Cardiac muscle cell (in vitro differentiated cells and primary cell): ENCODE measurements at regions not wholly inside any gene's neighbourhood (a gene's known extent, or its start where the extent isn't known, plus 50 kb on each side); places are given as distances from the start of the nearest gene placed in this dataset.

Experiments used
- DNase-seq, 2 donors: peaks; one replicate each; pipeline versions ENCODE4 v3.0.0 to v3.0.0-alpha.2; 2010 to 2017; ENCODE audit warnings: low read depth in 1 of 2, low spot score in 1 of 2
- H3K27ac ChIP-seq: fragments of 200-600 bp; sonication (generic); 2 replicates; pipeline ENCODE4 v1.5.1; 2016
- H3K27me3 ChIP-seq: fragments of 200-600 bp; sonication (generic); 2 replicates; pipeline ENCODE4 v1.6.0; 2016; ENCODE audit warnings: control low read depth
- H3K36me3 ChIP-seq: fragments of 200-600 bp; sonication (generic); 2 replicates; pipeline ENCODE4 v1.5.1; 2016; ENCODE audit warnings: control low read depth
- H3K4me1 ChIP-seq: fragments of 200-600 bp; sonication (generic); 2 replicates; pipeline ENCODE4 v1.8.1; 2017; ENCODE audit warnings: low read depth, mild to moderate bottlenecking, mixed run types
- H3K4me3 ChIP-seq: fragments of 200-600 bp; sonication (generic); 2 replicates; pipeline ENCODE4 v1.5.1; 2016; ENCODE audit warnings: mild to moderate bottlenecking
- H3K9me3 ChIP-seq: fragments of 200-600 bp; sonication (generic); 2 replicates; pipeline ENCODE4 v1.5.1; 2017; ENCODE audit warnings: low read depth, mild to moderate bottlenecking, control low read depth
- CTCF ChIP-seq: IDR thresholded peaks from 2 replicates; pipeline ENCODE4 v1.5.1; 2012; ENCODE audit warnings: low read depth, mild to moderate bottlenecking, low read length

GRCh38 chr14:83561261-83561660 is 1968.7 kb upstream of the FLRT2 start:
- Histone ChIP-seq H3K4me1 (no peaks in the 10 kb centered on the region), H3K9me3 (no peaks in the 10 kb centered on the region), H3K27ac (no peak overlapping the region), H3K36me3 (no peaks in the 10 kb centered on the region), H3K27me3 (no peaks in the 10 kb centered on the region), H3K4me3 (no peak overlapping the region)
- DNase-seq = no peak
- no peak for TF ChIP-seq CTCF

GRCh38 chr14:83566567-83566966 is 1963.4 kb upstream of the FLRT2 start:
- H3K9me3 ChIP-seq = no peaks in the 10 kb centered on the region
- no peaks in the 10 kb centered on the region for H3K27me3 ChIP-seq
- no peak for TF ChIP-seq CTCF
- no peak overlapping the region for H3K27ac ChIP-seq
- no peaks in the 10 kb centered on the region for H3K36me3 ChIP-seq
- no peak for DNase-seq
- no peak overlapping the region for H3K4me3 ChIP-seq
- no peaks in the 10 kb centered on the region for H3K4me1 ChIP-seq

- no peaks in the 10 kb centered on the region for H3K4me1 ChIP-seq
- H3K27ac ChIP-seq = no peak overlapping the region
- no peak overlapping the region for H3K4me3 ChIP-seq
- TF ChIP-seq CTCF = no peak
- H3K9me3 ChIP-seq = no peaks in the 10 kb centered on the region
- H3K36me3 ChIP-seq = no peaks in the 10 kb centered on the region
- H3K27me3 ChIP-seq = no peaks in the 10 kb centered on the region
- no peak for DNase-seq
Measured at GRCh38 chr14:83568141-83568540, 1961.8 kb upstream of the FLRT2 start.

- no peak overlapping the region for H3K27ac ChIP-seq
- no peaks in the 10 kb centered on the region for H3K36me3 ChIP-seq
Measured at GRCh38 chr14:83575301-83575700, 1954.6 kb upstream of the FLRT2 start.

GRCh38 chr14:83583201-83583600 is 1946.7 kb upstream of the FLRT2 start:
- H3K36me3 ChIP-seq = no peaks in the 10 kb centered on the region
- no peaks in the 10 kb centered on the region for H3K4me1 ChIP-seq
- no peak for TF ChIP-seq CTCF
- no peaks in the 10 kb centered on the region for H3K9me3 ChIP-seq
- no peaks in the 10 kb centered on the region for H3K27me3 ChIP-seq
- H3K4me3 ChIP-seq = no peak overlapping the region
- H3K27ac ChIP-seq = no peak overlapping the region
- no peak for DNase-seq

More at GRCh38 chr14:83575301-83575700, 1954.6 kb upstream of the FLRT2 start:
- no peak overlapping the region for H3K4me3 ChIP-seq
- no peaks in the 10 kb centered on the region for H3K9me3 ChIP-seq
- no peak for TF ChIP-seq CTCF
- no peak for DNase-seq
- H3K27me3 ChIP-seq = no peaks in the 10 kb centered on the region
- no peaks in the 10 kb centered on the region for H3K4me1 ChIP-seq

GRCh38 chr14:83594874-83595273 is 1935.1 kb upstream of the FLRT2 start:
- no peaks in the 10 kb centered on the region for H3K36me3 ChIP-seq
- H3K27ac ChIP-seq = no peak overlapping the region
- no peak for TF ChIP-seq CTCF
- no peaks in the 10 kb centered on the region for H3K4me1 ChIP-seq
- no peak for DNase-seq
- H3K4me3 ChIP-seq = no peak overlapping the region
- H3K27me3 ChIP-seq = no peaks in the 10 kb centered on the region
- H3K9me3 ChIP-seq = no peaks in the 10 kb centered on the region
